Osteocyte (in vitro differentiated cells): ENCODE measurements at regions not wholly inside any gene's neighbourhood (a gene's known extent, or its start where the extent isn't known, plus 50 kb on each side); places are given as distances from the start of the nearest gene placed in this dataset.

Source experiments
- DNase-seq: peaks from one replicate; pipeline ENCODE4 v3.0.0; 2021; ENCODE audit warnings: mixed read lengths; ENCODE audit not compliant: unreplicated experiment; ENCODE audit errors: extremely low spot score
- H3K27ac Mint-ChIP-seq: one replicate; pipeline ENCODE4 v1.8.0; 2021; ENCODE audit warnings: mild to moderate bottlenecking, mixed read lengths; ENCODE audit not compliant: unreplicated experiment
- H3K27me3 Mint-ChIP-seq: one replicate; pipeline ENCODE4 v1.8.0; 2021; ENCODE audit warnings: mixed read lengths; ENCODE audit not compliant: unreplicated experiment
- H3K36me3 Mint-ChIP-seq: one replicate; pipeline ENCODE4 v1.8.0; 2021; ENCODE audit warnings: mixed read lengths; ENCODE audit not compliant: unreplicated experiment
- H3K4me1 Mint-ChIP-seq: one replicate; pipeline ENCODE4 v1.8.0; 2021; ENCODE audit warnings: mixed read lengths; ENCODE audit not compliant: unreplicated experiment
- H3K4me3 Mint-ChIP-seq: one replicate; pipeline ENCODE4 v1.8.0; 2021; ENCODE audit warnings: mild to moderate bottlenecking, moderate library complexity, mixed read lengths; ENCODE audit not compliant: unreplicated experiment
- H3K9me3 Mint-ChIP-seq: one replicate; pipeline ENCODE4 v1.8.0; 2021; ENCODE audit warnings: mixed read lengths; ENCODE audit not compliant: unreplicated experiment
- TF ChIP-seq, protein P1 (sequence below): fragments of 200-600 bp; sonication (generic); IDR thresholded peaks from 2 replicates; pipeline ENCODE4 v1.5.0; 2021; ENCODE audit warnings: antibody characterized with exemption, mild to moderate bottlenecking, moderate library complexity

DNA sequence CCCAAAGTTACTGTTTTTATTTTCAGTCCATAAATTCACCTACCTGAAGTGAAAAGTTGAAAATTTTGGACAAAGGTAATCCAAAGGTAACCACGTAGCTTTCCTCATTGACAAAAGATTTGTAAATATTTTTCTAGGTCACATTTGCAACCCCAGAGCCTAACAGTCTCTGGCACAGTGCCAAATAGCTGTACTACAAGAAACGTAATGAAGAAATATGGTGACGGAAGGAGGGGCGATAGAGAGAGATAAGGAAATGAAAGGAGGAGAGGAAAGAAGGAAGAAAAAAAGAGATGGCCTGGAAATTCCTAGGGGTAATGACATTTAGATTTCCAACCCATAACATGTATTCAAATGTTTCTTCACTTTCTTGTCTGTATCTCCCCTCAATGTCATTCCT lies 159.4 kb downstream of the BARHL2 start:
- TF ChIP-seq, protein P1, sequence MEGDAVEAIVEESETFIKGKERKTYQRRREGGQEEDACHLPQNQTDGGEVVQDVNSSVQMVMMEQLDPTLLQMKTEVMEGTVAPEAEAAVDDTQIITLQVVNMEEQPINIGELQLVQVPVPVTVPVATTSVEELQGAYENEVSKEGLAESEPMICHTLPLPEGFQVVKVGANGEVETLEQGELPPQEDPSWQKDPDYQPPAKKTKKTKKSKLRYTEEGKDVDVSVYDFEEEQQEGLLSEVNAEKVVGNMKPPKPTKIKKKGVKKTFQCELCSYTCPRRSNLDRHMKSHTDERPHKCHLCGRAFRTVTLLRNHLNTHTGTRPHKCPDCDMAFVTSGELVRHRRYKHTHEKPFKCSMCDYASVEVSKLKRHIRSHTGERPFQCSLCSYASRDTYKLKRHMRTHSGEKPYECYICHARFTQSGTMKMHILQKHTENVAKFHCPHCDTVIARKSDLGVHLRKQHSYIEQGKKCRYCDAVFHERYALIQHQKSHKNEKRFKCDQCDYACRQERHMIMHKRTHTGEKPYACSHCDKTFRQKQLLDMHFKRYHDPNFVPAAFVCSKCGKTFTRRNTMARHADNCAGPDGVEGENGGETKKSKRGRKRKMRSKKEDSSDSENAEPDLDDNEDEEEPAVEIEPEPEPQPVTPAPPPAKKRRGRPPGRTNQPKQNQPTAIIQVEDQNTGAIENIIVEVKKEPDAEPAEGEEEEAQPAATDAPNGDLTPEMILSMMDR = no peak
- H3K27me3 Mint-ChIP-seq = no peaks in the 10 kb centered on the region
- no peak overlapping the region for H3K4me3 Mint-ChIP-seq
- H3K36me3 Mint-ChIP-seq = no peaks in the 10 kb centered on the region
- no peak overlapping the region for H3K27ac Mint-ChIP-seq
- no peaks in the 10 kb centered on the region for H3K9me3 Mint-ChIP-seq
- H3K4me1 Mint-ChIP-seq = no peaks in the 10 kb centered on the region
- no peak for DNase-seq

DNA sequence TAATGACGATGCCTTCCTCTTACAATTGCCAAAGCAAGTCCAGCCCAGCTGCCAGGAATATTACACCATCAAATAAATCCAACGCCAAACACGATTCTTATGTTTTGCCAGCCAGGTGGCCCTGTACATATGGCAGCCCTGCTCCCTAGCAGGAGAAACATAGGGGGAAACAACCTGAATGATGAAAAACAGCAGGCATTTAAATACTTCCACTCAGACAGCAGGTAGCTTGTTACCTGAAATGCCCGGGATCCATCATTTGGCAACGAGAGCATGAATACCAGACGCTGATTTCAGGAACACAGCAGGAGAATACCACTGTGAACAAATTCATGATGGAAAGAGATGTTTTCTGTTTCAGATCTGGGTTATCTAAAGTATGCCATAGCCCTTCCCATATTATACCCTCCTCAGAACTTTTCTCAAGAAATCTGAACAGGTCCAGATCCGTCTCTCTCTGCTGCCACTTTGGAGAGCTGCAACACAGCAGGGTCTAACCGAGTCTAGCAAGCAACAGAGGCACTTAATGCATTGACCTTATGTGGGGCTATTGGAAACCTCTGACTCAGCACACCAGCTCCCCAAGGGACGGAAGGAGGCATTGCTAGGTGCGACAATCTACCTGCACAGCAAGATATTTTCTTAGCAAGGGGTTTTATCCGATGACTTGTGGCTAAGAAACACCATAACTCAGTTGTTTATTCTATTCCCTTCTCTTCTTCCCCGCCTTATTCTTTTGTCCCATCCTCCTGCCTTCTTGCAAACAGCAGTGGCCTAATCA lies 166.3 kb downstream of the BARHL2 start:
- Mint-ChIP-seq H3K4me3 (no peak overlapping the region), H3K27me3 (no peaks in the 10 kb centered on the region), H3K9me3 (no peaks in the 10 kb centered on the region), H3K36me3 (no peaks in the 10 kb centered on the region), H3K27ac (no peak overlapping the region), H3K4me1 (no peaks in the 10 kb centered on the region)
- DNase-seq = no peak
- TF ChIP-seq, protein P1 = no peak

DNA sequence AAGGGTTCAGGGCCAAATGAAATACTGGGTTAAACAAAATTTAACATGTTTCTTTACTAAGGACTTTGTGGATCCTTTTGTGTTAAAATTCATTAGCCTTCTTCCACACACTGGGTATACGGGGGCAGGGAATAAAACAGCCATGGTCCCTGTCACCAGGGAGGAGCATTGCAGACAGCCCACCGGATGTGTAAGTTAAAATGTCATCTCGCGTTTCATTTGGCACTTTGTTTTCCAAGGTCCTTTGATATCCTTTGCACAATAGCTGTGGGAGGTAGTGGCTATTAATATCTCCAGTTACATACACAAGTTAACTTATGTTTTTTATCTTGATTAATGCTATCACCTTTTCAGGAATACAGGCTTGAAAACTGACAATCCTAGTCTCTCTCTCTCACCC lies 172.7 kb downstream of the BARHL2 start:
- H3K4me1 Mint-ChIP-seq = no peaks in the 10 kb centered on the region
- no peak overlapping the region for H3K4me3 Mint-ChIP-seq
- H3K27ac Mint-ChIP-seq = no peak overlapping the region
- H3K9me3 Mint-ChIP-seq = no peaks in the 10 kb centered on the region
- DNase-seq = no peak
- TF ChIP-seq, protein P1 = no peak
- H3K27me3 Mint-ChIP-seq = no peaks in the 10 kb centered on the region
- no peaks in the 10 kb centered on the region for H3K36me3 Mint-ChIP-seq

DNA sequence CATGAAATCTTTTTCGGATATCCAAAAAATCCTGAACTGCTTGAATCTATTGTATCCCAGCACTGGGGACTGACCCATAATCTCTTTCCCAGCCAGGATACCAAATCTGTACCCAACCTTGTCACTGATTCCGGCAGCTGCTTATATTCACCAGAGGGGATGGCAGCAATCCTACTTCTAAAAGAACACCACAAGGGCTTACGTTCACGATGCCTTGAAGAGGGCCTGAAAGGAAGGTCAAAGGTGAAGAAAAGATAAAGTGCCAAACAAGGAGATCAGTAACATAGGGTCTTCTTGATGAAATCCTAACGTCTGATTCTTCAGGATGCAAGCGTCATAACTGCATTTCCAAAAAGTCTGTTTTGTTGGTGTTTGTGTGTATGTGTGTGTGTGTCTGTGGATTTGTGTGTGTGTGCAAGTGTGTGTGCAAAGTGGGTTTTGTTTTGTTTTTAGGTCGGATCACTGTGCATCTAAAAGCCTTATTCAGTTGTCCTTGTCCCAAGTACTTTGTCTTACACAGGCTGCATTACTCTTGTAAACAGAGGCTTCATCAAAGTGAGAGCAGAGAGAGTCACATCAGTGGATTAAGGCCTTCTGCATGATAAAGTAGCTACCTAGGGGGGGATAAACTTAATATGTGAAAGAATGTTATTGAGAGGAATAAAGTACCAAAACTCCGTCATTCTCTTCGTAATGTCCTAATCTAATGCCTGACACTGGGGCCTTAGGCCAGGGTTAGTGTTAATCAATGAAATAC lies 179.3 kb downstream of the BARHL2 start:
- Mint-ChIP-seq H3K27ac (no peak overlapping the region), H3K4me1 (no peaks in the 10 kb centered on the region), H3K36me3 (no peaks in the 10 kb centered on the region), H3K9me3 (no peaks in the 10 kb centered on the region), H3K27me3 (no peaks in the 10 kb centered on the region), H3K4me3 (no peak overlapping the region)
- no peak for DNase-seq
- TF ChIP-seq, protein P1 = no peak

DNA sequence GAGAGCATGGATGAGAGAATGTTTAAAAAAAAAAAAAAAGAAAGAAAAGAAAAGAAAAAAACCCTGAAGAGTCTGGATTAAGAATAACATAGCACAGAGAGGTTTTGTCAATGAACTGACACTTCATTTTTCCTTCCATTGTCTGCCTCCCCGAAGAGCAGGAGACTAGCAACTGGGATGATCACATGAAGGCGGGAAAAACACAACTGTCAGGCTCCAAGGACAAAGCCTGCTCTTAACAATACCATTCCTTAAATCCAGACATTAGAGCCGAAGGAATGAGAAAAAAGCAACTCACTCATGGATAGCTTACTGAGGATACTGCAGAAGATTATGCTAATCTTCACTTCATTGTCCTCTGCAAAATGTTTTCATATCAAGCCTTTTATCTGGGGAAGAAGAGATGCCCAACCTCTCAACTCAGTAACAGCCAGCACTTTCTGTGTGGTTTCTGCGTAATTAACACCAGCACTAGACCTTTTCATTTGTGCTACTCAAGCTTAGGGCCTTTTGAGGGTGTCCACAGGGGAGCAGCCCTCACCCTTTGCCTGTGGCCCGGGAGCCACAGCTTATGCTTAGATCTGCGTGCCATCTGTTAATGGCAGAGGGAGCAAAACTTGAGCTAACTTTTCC lies 182.3 kb downstream of the BARHL2 start:
- H3K4me1 Mint-ChIP-seq = no peaks in the 10 kb centered on the region
- no peaks in the 10 kb centered on the region for H3K9me3 Mint-ChIP-seq
- no peak overlapping the region for H3K4me3 Mint-ChIP-seq
- H3K27ac Mint-ChIP-seq = no peak overlapping the region
- no peak for DNase-seq
- H3K27me3 Mint-ChIP-seq = no peaks in the 10 kb centered on the region
- no peaks in the 10 kb centered on the region for H3K36me3 Mint-ChIP-seq
- TF ChIP-seq, protein P1 = no peak
